HK-2 (cell line): ENCODE measurements at regions not wholly inside any gene's neighbourhood (a gene's known extent, or its start where the extent isn't known, plus 50 kb on each side); places are given as distances from the start of the nearest gene placed in this dataset.

ENCODE experiments used
- DNase-seq: peaks from one replicate; pipeline ENCODE4 v3.0.0-alpha.2; 2018; ENCODE audit not compliant: unreplicated experiment

DNA sequence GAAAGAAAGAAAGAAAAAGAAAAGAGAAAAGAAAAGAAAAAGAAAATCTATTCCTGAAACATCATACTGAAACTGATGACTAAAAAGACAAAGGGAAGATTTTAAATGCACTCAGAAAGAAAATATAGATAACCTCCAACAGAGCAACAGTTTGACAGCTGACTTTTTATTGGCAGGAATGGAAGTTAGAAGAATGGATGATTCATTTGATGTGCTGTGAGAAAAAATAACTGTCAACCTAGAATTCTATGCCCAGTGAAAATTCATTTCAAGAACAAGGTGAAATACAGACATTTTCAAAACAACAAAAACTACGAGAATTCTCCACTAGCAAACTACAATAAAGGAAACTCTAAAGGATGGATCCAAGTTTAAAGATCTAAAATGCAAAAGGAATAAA lies 50.5 kb upstream of the HSPA12A start:
- DNase-seq, result no peak

- DNase-seq, result no peak
Measured at GRCh38 chr10:116796469-116796868, 52.8 kb upstream of the ENO4 start.

DNA sequence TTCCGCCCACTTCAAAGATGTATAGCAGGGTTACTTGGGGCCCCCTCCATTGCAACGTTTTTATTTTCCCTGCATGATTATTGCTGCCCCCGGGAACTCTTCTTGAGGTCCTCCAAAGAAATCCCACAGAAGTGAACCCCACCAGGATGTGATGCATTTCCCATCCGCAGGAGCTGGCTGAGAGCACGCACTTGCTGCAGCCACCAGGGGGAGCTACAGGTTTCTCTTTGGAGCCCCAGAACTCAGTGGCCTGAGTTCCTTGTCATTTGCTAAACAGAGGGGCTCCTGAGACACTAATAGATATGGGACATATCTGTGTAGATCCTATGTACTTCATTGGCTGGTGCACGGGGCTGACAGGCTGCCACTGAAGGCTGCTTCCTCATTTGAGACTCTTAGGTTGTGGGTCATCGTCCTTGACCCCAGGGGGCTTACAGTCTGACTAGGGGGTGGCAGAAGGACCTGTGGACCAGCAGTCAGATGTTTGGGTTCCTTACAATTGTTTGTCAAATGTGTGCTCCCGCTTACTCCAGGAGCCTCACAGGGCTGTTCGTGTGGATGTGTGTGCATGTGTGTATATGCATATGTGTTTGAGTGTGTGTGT lies 52.3 kb upstream of the ENO4 start:
- DNase-seq, result peak; percentile 80

GRCh38 chr10:116798859-116799258 lies 50.4 kb upstream of the ENO4 start:
- no peak for DNase-seq
